HG02973 (cell line): ENCODE measurements at regions not wholly inside any gene's neighbourhood (a gene's known extent, or its start where the extent isn't known, plus 50 kb on each side); places are given as distances from the start of the nearest gene placed in this dataset.

Source experiments
- ATAC-seq: cut with Tn5 transposase; IDR thresholded peaks from one replicate; pipeline ENCODE4 v1.9.1; 2021; ENCODE audit warnings: moderate library complexity; ENCODE audit not compliant: unreplicated experiment

- no peak for ATAC-seq
These were observed 56.7 kb upstream of the FHL2 start for GRCh38 chr2:105455488-105456003.

GRCh38 chr2:105454801-105455485, 56.1 kb upstream of the FHL2 start:
- no peak for ATAC-seq

DNA sequence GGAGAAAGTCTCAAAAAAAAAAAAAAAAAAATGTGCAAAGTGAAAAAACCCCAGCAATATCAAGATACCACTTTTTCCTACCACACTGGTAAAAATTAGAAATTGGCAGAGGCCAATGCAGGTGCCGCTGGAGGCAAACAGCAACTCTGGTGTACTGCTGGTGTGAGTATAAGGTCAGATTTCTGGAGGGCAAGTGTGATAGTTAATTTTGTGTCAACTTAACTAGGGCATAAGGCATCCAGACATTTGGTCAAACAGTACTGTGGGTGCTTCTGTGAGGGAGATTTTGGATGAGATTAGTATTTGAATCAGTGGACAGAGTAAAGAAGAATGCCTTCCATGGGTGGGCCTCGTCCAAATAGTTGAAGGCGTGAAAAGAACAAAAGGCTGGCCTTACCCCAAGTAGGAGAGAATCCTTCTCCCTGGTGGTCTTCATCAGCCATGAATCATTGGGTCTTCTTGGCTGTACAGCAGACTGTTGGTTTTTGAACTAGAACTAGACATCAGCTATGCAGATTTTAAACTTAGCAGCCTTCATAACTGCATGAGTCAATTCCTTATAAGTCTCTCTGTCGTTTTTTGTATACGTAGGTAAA, 52.8 kb upstream of the FHL2 start:
- ATAC-seq, result no peak

GRCh38 chr2:105450471-105450870, 51.6 kb upstream of the FHL2 start:
- ATAC-seq, result no peak

DNA sequence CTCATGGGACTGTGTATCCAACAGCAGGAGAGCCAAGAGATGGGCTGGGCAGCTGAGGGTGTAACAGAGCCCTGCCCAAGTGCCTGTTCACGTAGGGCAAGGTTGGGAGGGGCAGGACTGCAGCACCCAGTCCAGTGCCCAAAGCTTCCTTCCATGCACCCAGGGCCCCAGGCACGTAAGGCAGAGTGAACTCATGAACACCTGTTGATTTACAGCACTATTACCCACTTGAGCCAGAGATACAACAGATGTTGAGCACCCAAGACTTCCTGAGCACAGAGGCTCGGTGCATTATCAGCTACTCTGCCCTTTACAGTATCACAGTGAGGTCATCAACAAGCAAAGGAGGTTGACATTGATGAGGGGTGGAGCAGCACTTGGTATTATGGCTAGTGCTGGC, 50.2 kb upstream of the FHL2 start:
- no peak for ATAC-seq
